CD4-positive, alpha-beta T cell (primary cell): ENCODE measurements at regions not wholly inside any gene's neighbourhood (a gene's known extent, or its start where the extent isn't known, plus 50 kb on each side); places are given as distances from the start of the nearest gene placed in this dataset.

Source experiments
- ATAC-seq: fragments of 200-7000 bp; cut with Tn5 transposase; one replicate; pipeline ENCODE4 v1.10.0; 2022; ENCODE audit warnings: mild to moderate bottlenecking; ENCODE audit not compliant: poor library complexity
- CTCF ChIA-PET: fragments of 350-600 bp; sonication (Branson Sonifier 250); formaldehyde crosslinking; loops from one replicate; lab custom pipeline; 2021; ENCODE audit warnings: antibody characterized with exemption, inconsistent platforms; lab: Charles Lee
- POLR2A ChIA-PET: fragments of 350-600 bp; sonication (Branson Sonifier 250); formaldehyde crosslinking; loops from one replicate; lab custom pipeline; 2021; ENCODE audit warnings: antibody characterized with exemption, inconsistent platforms; lab: Charles Lee
- DNase-seq, 14 experiments: peaks; one replicate each; pipeline ENCODE4 v3.0.0-alpha.2; 2013 to 2020; ENCODE audit warnings: mixed read lengths in 2 of 14
- H3K27ac ChIP-seq, 2 donors: one replicate each; pipeline versions ENCODE4 v1.5.1 to v1.7.0; 2013; ENCODE audit warnings: low read length in 2 of 2, low read depth in 1 of 2, mild to moderate bottlenecking in 1 of 2
- H3K27me3 ChIP-seq, 2 experiments: 1 replicate in 1 of 2; 2 replicates in 1 of 2; pipeline versions ENCODE4 v1.6.1 to v1.7.0; 2013; ENCODE audit warnings: low read length in 2 of 2, control low read depth in 1 of 2, mild to moderate bottlenecking in 1 of 2, moderate library complexity in 1 of 2; ENCODE audit not compliant: insufficient read depth in 2 of 2, control insufficient read depth in 1 of 2
- H3K36me3 ChIP-seq: one replicate; pipeline ENCODE4 v1.6.1; 2013; ENCODE audit warnings: low read length, control low read depth; ENCODE audit not compliant: insufficient read depth
- H3K4me1 ChIP-seq: one replicate; pipeline ENCODE4 v1.6.1; 2013; ENCODE audit warnings: low read length, control low read depth; ENCODE audit not compliant: insufficient read depth
- H3K4me3 ChIP-seq: one replicate; pipeline ENCODE4 v1.5.1; 2013; ENCODE audit warnings: mild to moderate bottlenecking, low read length, moderate library complexity
- H3K9me3 ChIP-seq, 2 experiments: 1 replicate in 1 of 2; 2 replicates in 1 of 2; pipeline versions ENCODE4 v1.6.1 to v1.7.0; 2013; ENCODE audit warnings: low read length in 2 of 2, mild to moderate bottlenecking in 2 of 2, control low read depth in 1 of 2, moderate library complexity in 1 of 2; ENCODE audit not compliant: control insufficient read depth in 1 of 2, insufficient read depth in 1 of 2
- H3K27ac Mint-ChIP-seq: one replicate; pipeline ENCODE4 v1.8.0; 2020; ENCODE audit warnings: mixed read lengths
- H3K27me3 Mint-ChIP-seq: one replicate; pipeline ENCODE4 v1.8.0; 2021; ENCODE audit warnings: mixed read lengths
- H3K36me3 Mint-ChIP-seq: one replicate; pipeline ENCODE4 v1.8.0; 2021; ENCODE audit warnings: low read depth, mixed read lengths
- H3K4me1 Mint-ChIP-seq: one replicate; pipeline ENCODE4 v1.8.0; 2021; ENCODE audit warnings: low read depth, mixed read lengths
- H3K4me3 Mint-ChIP-seq: one replicate; pipeline ENCODE4 v1.8.0; 2020; ENCODE audit warnings: mild to moderate bottlenecking, mixed read lengths
- H3K9me3 Mint-ChIP-seq: one replicate; pipeline ENCODE4 v1.8.0; 2020; ENCODE audit warnings: mixed read lengths
- CTCF ChIP-seq: fragments of 200-600 bp; IDR thresholded peaks from one replicate; pipeline ENCODE4 v1.8.0; 2022; ENCODE audit warnings: antibody characterized with exemption, mild to moderate bottlenecking
- intact Hi-C, 2 experiments: fragments of 100-400 bp; cut with DNase I in 1 of 2; cut with micrococcal nuclease in 1 of 2; formaldehyde crosslinking; loops; one replicate each; pipeline versions ENCODE4 v1.15.1 to v1.9.0; 2023 to 2025; cut with DNase I, micrococcal nuclease

- Mint-ChIP-seq H3K4me3 (no peak overlapping the region), H3K36me3 (no peaks in the 10 kb centered on the region), H3K4me1 (no peaks in the 10 kb centered on the region), H3K27ac (no peak overlapping the region), H3K27me3 (peaks cover 7% of the 10 kb centered on the region), H3K9me3 (no peaks in the 10 kb centered on the region)
- intact Hi-C loops, result no loop called here
- H3K4me1 ChIP-seq, result no peaks in the 10 kb centered on the region
- no peak overlapping the region for H3K27ac ChIP-seq
- DNase-seq (peak in 1 of 14 experiments; percentile 21), ATAC-seq (no peak)
- TF ChIP-seq CTCF, result no peak
- H3K4me3 ChIP-seq, result no peak overlapping the region
- ChIA-PET CTCF (no interaction called here), POLR2A (no interaction called here)
- peaks cover 0 to 16% of the 10 kb centered on the region in 2 experiments for H3K9me3 ChIP-seq
- H3K36me3 ChIP-seq, result no peaks in the 10 kb centered on the region
- H3K27me3 ChIP-seq, result peaks cover 0 to 2% of the 10 kb centered on the region in 2 experiments
These were observed 76.7 kb upstream of the SNTG2 start for GRCh38 chr2:873651-874580.

GRCh38 chr2:873027-873426 is 77.6 kb upstream of the SNTG2 start:
- H3K27ac Mint-ChIP-seq, result no peak overlapping the region
- Histone ChIP-seq H3K27ac (no peak overlapping the region), H3K27me3 (no peaks in the 10 kb centered on the region), H3K4me3 (no peak overlapping the region), H3K36me3 (no peaks in the 10 kb centered on the region), H3K4me1 (no peaks in the 10 kb centered on the region), H3K9me3 (peaks cover 0 to 8% of the 10 kb centered on the region in 2 experiments)
- H3K36me3 Mint-ChIP-seq, result no peaks in the 10 kb centered on the region
- ATAC-seq (no peak), DNase-seq (peak in 1 of 14 experiments; percentile 15)
- ChIA-PET CTCF (no interaction called here), POLR2A (no interaction called here)
- H3K9me3 Mint-ChIP-seq, result no peaks in the 10 kb centered on the region
- H3K4me3 Mint-ChIP-seq, result no peak overlapping the region
- H3K27me3 Mint-ChIP-seq, result peaks cover 7% of the 10 kb centered on the region
- H3K4me1 Mint-ChIP-seq, result no peaks in the 10 kb centered on the region
- intact Hi-C loops, result no loop called here
- TF ChIP-seq CTCF, result no peak

- CTCF ChIA-PET, result no interaction called here
- peaks cover 7% of the 10 kb centered on the region for H3K27me3 Mint-ChIP-seq
- no peaks in the 10 kb centered on the region for H3K4me1 Mint-ChIP-seq
- peaks cover 0 to 8% of the 10 kb centered on the region in 2 experiments for H3K9me3 ChIP-seq
- ATAC-seq, result no peak
- no peaks in the 10 kb centered on the region for H3K27me3 ChIP-seq
- peak in 1 of 14 experiments; percentile 10 for DNase-seq
- intact Hi-C loops, result no loop called here
- POLR2A ChIA-PET, result no interaction called here
- H3K27ac Mint-ChIP-seq, result no peak overlapping the region
- H3K4me3 Mint-ChIP-seq, result no peak overlapping the region
- no peaks in the 10 kb centered on the region for H3K36me3 ChIP-seq
- no peaks in the 10 kb centered on the region for H3K4me1 ChIP-seq
- H3K4me3 ChIP-seq, result no peak overlapping the region
- no peak overlapping the region for H3K27ac ChIP-seq
- H3K36me3 Mint-ChIP-seq, result no peaks in the 10 kb centered on the region
- no peak for TF ChIP-seq CTCF
- no peaks in the 10 kb centered on the region for H3K9me3 Mint-ChIP-seq
These were observed 78.5 kb upstream of the SNTG2 start for GRCh38 chr2:871926-872680.
